MM.1S (cell line): ENCODE measurements at regions not wholly inside any gene's neighbourhood (a gene's known extent, or its start where the extent isn't known, plus 50 kb on each side); places are given as distances from the start of the nearest gene placed in this dataset.

Experiments used
- CTCF ChIP-seq: fragments of 300-600 bp; sonication (generic); IDR thresholded peaks from 2 replicates; pipeline ENCODE4 v1.5.1; 2016; ENCODE audit warnings: antibody characterized with exemption, low read length, mixed read lengths
- EZH2 ChIP-seq: fragments of 300-600 bp; sonication (generic); optimal IDR thresholded peaks from 2 replicates; pipeline ENCODE3; 2017; ENCODE audit warnings: low read depth, mild to moderate bottlenecking, antibody characterized with exemption, low read length, mixed read lengths

- TF ChIP-seq CTCF (no peak), EZH2 (no peak)
These were observed 133.2 kb upstream of the SVIL start for GRCh38 chr10:29767968-29768367.
